HEK293 (cell line): ENCODE measurements at regions not wholly inside any gene's neighbourhood (a gene's known extent, or its start where the extent isn't known, plus 50 kb on each side); places are given as distances from the start of the nearest gene placed in this dataset.

Experiments used
- CTCF ChIP-seq: fragments of 450-650 bp; formaldehyde crosslinking; IDR thresholded peaks from 2 replicates; pipeline ENCODE4 v1.5.1; 2016; ENCODE audit warnings: missing biosample characterization, missing genetic modification characterization
- PRDM1 ChIP-seq: fragments of 450-650 bp; formaldehyde crosslinking; IDR thresholded peaks from 2 replicates; pipeline ENCODE4; 2016; ENCODE audit warnings: missing biosample characterization, missing genetic modification characterization
- ZBTB1 ChIP-seq: fragments of 450-650 bp; formaldehyde crosslinking; IDR thresholded peaks from 2 replicates; pipeline ENCODE4 v1.5.1; 2016; ENCODE audit warnings: missing biosample characterization, missing genetic modification characterization
- ZNF530 ChIP-seq: fragments of 450-650 bp; formaldehyde crosslinking; IDR thresholded peaks from 2 replicates; pipeline ENCODE4 v1.5.1; 2016; ENCODE audit warnings: low read depth, missing biosample characterization, missing genetic modification characterization

GRCh38 chr14:41302776-41303175 is 303.9 kb upstream of the LRFN5 start:
- TF ChIP-seq PRDM1: no peak
- no peak for TF ChIP-seq CTCF
- no peak for TF ChIP-seq ZNF530 (tag by site-specific recombination)
- TF ChIP-seq ZBTB1 (tag by site-specific recombination): no peak
